CD4-positive, alpha-beta memory T cell (primary cell): ENCODE measurements at regions not wholly inside any gene's neighbourhood (a gene's known extent, or its start where the extent isn't known, plus 50 kb on each side); places are given as distances from the start of the nearest gene placed in this dataset.

Experiments used
- CTCF ChIA-PET: fragments of 350-600 bp; sonication (Branson Sonifier 250); formaldehyde crosslinking; loops from one replicate; lab custom pipeline; 2021; ENCODE audit warnings: inconsistent platforms; ENCODE audit not compliant: partially characterized antibody; lab: Charles Lee
- POLR2A ChIA-PET: fragments of 350-600 bp; sonication (Branson Sonifier 250); formaldehyde crosslinking; loops from one replicate; lab custom pipeline; 2021; ENCODE audit not compliant: partially characterized antibody; lab: Charles Lee
- DNase-seq, 5 donors: peaks; one replicate each; pipeline versions ENCODE4 v3.0.0 to v3.0.0-alpha.2; 2020 to 2022; ENCODE audit warnings: mixed read lengths in 1 of 5
- H3K27ac ChIP-seq: one replicate; pipeline ENCODE4 v1.7.0; 2013; ENCODE audit warnings: low read depth, low read length
- H3K27me3 ChIP-seq: 2 replicates; pipeline ENCODE4 v1.7.0; 2013; ENCODE audit warnings: mild to moderate bottlenecking, low read length, moderate library complexity; ENCODE audit not compliant: insufficient read depth
- H3K36me3 ChIP-seq: 2 replicates; pipeline ENCODE4 v1.7.0; 2013; ENCODE audit warnings: mild to moderate bottlenecking, low read length, moderate library complexity; ENCODE audit not compliant: insufficient read depth
- H3K4me1 ChIP-seq: 2 replicates; pipeline ENCODE4 v1.7.0; 2013; ENCODE audit warnings: mild to moderate bottlenecking, low read length, moderate library complexity; ENCODE audit not compliant: insufficient read depth
- H3K4me3 ChIP-seq, 2 donors: one replicate each; pipeline ENCODE4 v1.7.0; 2013; ENCODE audit warnings: low read length in 2 of 2, mild to moderate bottlenecking in 1 of 2
- H3K9me3 ChIP-seq, 2 donors: one replicate each; pipeline ENCODE4 v1.7.0; 2013; ENCODE audit warnings: low read length in 2 of 2, control low read depth in 1 of 2; ENCODE audit not compliant: control insufficient read depth in 1 of 2
- H3K27ac Mint-ChIP-seq, 7 donors: one replicate each; pipeline ENCODE4 v1.8.0; 2020 to 2021; ENCODE audit warnings: mixed read lengths in 7 of 7, mild to moderate bottlenecking in 6 of 7, inconsistent platforms in 3 of 7, moderate library complexity in 3 of 7
- H3K27me3 Mint-ChIP-seq, 2 donors: one replicate each; pipeline ENCODE4 v1.8.0; 2020 to 2021; ENCODE audit warnings: mixed read lengths in 2 of 2
- H3K36me3 Mint-ChIP-seq, 2 donors: one replicate each; pipeline ENCODE4 v1.8.0; 2020 to 2021; ENCODE audit warnings: mixed read lengths in 2 of 2, inconsistent platforms in 1 of 2, mild to moderate bottlenecking in 1 of 2
- H3K4me1 Mint-ChIP-seq, 4 donors: one replicate each; pipeline ENCODE4 v1.8.0; 2020 to 2021; ENCODE audit warnings: mixed read lengths in 4 of 4, mild to moderate bottlenecking in 1 of 4
- H3K4me3 Mint-ChIP-seq, 8 donors: one replicate each; pipeline ENCODE4 v1.8.0; 2020 to 2021; ENCODE audit warnings: mixed read lengths in 8 of 8, mild to moderate bottlenecking in 7 of 8, moderate library complexity in 6 of 8, inconsistent platforms in 3 of 8
- H3K9me3 Mint-ChIP-seq, 8 donors: one replicate each; pipeline ENCODE4 v1.8.0; 2020 to 2021; ENCODE audit warnings: mixed read lengths in 8 of 8, mild to moderate bottlenecking in 5 of 8, inconsistent platforms in 3 of 8, moderate library complexity in 1 of 8
- intact Hi-C: fragments of 100-400 bp; cut with micrococcal nuclease; formaldehyde crosslinking; loops from one replicate; pipeline ENCODE4 v1.15.1; 2023

- intact Hi-C loops = no loop called here
- Mint-ChIP-seq H3K4me3 (no peak overlapping the region), H3K9me3 (no peaks in the 10 kb centered on the region), H3K36me3 (no peaks in the 10 kb centered on the region), H3K27ac (no peak overlapping the region), H3K4me1 (no peaks in the 10 kb centered on the region), H3K27me3 (peaks cover 12 to 13% of the 10 kb centered on the region in 2 donors)
- no peaks in the 10 kb centered on the region for H3K9me3 ChIP-seq
- H3K27me3 ChIP-seq = no peaks in the 10 kb centered on the region
- no peak for DNase-seq
- H3K36me3 ChIP-seq = no peaks in the 10 kb centered on the region
- ChIA-PET CTCF (no interaction called here), POLR2A (no interaction called here)
- no peak overlapping the region for H3K27ac ChIP-seq
- H3K4me3 ChIP-seq = no peak overlapping the region
- H3K4me1 ChIP-seq = no peaks in the 10 kb centered on the region
Measured at GRCh38 chr11:45485070-45485707, 180.2 kb downstream of the CHST1 start.

- intact Hi-C loops = no loop called here
- ChIA-PET CTCF (no interaction called here), POLR2A (no interaction called here)
- no peaks in the 10 kb centered on the region for H3K4me1 ChIP-seq
- Mint-ChIP-seq H3K36me3 (no peaks in the 10 kb centered on the region), H3K4me3 (no peak overlapping the region), H3K27me3 (peaks cover 12 to 17% of the 10 kb centered on the region in 2 donors), H3K9me3 (no peaks in the 10 kb centered on the region), H3K4me1 (no peaks in the 10 kb centered on the region), H3K27ac (no peak overlapping the region)
- no peak for DNase-seq
- no peak overlapping the region for H3K27ac ChIP-seq
- no peak overlapping the region for H3K4me3 ChIP-seq
- no peaks in the 10 kb centered on the region for H3K27me3 ChIP-seq
- no peaks in the 10 kb centered on the region for H3K36me3 ChIP-seq
- no peaks in the 10 kb centered on the region for H3K9me3 ChIP-seq
Measured at GRCh38 chr11:45484326-45484883, 181.0 kb downstream of the CHST1 start.

- Mint-ChIP-seq H3K27me3 (peaks cover 15% of the 10 kb centered on the region in 2 donors), H3K4me3 (no peak overlapping the region), H3K9me3 (no peaks in the 10 kb centered on the region), H3K27ac (no peak overlapping the region), H3K4me1 (no peaks in the 10 kb centered on the region), H3K36me3 (no peaks in the 10 kb centered on the region)
- DNase-seq = no peak
- Histone ChIP-seq H3K9me3 (no peaks in the 10 kb centered on the region), H3K36me3 (no peaks in the 10 kb centered on the region), H3K27ac (no peak overlapping the region), H3K27me3 (no peaks in the 10 kb centered on the region), H3K4me1 (no peaks in the 10 kb centered on the region), H3K4me3 (no peak overlapping the region)
- intact Hi-C loops = no loop called here
- POLR2A ChIA-PET = no interaction called here
- CTCF ChIA-PET = no interaction called here
Measured at GRCh38 chr11:45483416-45483815, 182.0 kb downstream of the CHST1 start.

- Histone ChIP-seq H3K4me1 (no peaks in the 10 kb centered on the region), H3K27ac (no peak overlapping the region), H3K9me3 (no peaks in the 10 kb centered on the region), H3K4me3 (no peak overlapping the region), H3K36me3 (no peaks in the 10 kb centered on the region), H3K27me3 (no peaks in the 10 kb centered on the region)
- Mint-ChIP-seq H3K9me3 (no peaks in the 10 kb centered on the region), H3K4me1 (no peaks in the 10 kb centered on the region), H3K27me3 (peaks cover 16 to 17% of the 10 kb centered on the region in 2 donors), H3K4me3 (no peak overlapping the region), H3K27ac (no peak overlapping the region), H3K36me3 (no peaks in the 10 kb centered on the region)
- intact Hi-C loops = no loop called here
- CTCF ChIA-PET = no interaction called here
- no peak for DNase-seq
- POLR2A ChIA-PET = no interaction called here
Measured at GRCh38 chr11:45482331-45482730, 183.1 kb downstream of the CHST1 start.

- Histone ChIP-seq H3K4me3 (no peak overlapping the region), H3K4me1 (no peaks in the 10 kb centered on the region), H3K36me3 (no peaks in the 10 kb centered on the region), H3K9me3 (no peaks in the 10 kb centered on the region), H3K27ac (no peak overlapping the region), H3K27me3 (no peaks in the 10 kb centered on the region)
- H3K36me3 Mint-ChIP-seq = no peaks in the 10 kb centered on the region
- DNase-seq = no peak
- H3K9me3 Mint-ChIP-seq = no peaks in the 10 kb centered on the region
- H3K4me1 Mint-ChIP-seq = no peaks in the 10 kb centered on the region
- peaks cover 16 to 18% of the 10 kb centered on the region in 2 donors for H3K27me3 Mint-ChIP-seq
- ChIA-PET POLR2A (no interaction called here), CTCF (no interaction called here)
- no peak overlapping the region for H3K27ac Mint-ChIP-seq
- intact Hi-C loops = no loop called here
- H3K4me3 Mint-ChIP-seq = no peak overlapping the region
Measured at GRCh38 chr11:45481026-45481425, 184.4 kb downstream of the CHST1 start.

- no peak overlapping the region for H3K27ac Mint-ChIP-seq
- no peaks in the 10 kb centered on the region for H3K36me3 ChIP-seq
- no peaks in the 10 kb centered on the region for H3K27me3 ChIP-seq
- POLR2A ChIA-PET = no interaction called here
- H3K36me3 Mint-ChIP-seq = no peaks in the 10 kb centered on the region
- no peaks in the 10 kb centered on the region for H3K4me1 Mint-ChIP-seq
- H3K9me3 ChIP-seq = no peaks in the 10 kb centered on the region
- no peak overlapping the region for H3K4me3 ChIP-seq
- H3K4me3 Mint-ChIP-seq = no peak overlapping the region
- intact Hi-C loops = no loop called here
- CTCF ChIA-PET = no interaction called here
- no peak for DNase-seq
- no peaks in the 10 kb centered on the region for H3K4me1 ChIP-seq
- no peak overlapping the region for H3K27ac ChIP-seq
- H3K27me3 Mint-ChIP-seq = peaks cover 14 to 18% of the 10 kb centered on the region in 2 donors
- no peaks in the 10 kb centered on the region for H3K9me3 Mint-ChIP-seq
Measured at GRCh38 chr11:45477588-45477987, 187.8 kb downstream of the CHST1 start.

- H3K27me3 Mint-ChIP-seq = peaks cover 9 to 11% of the 10 kb centered on the region in 2 donors
- no peaks in the 10 kb centered on the region for H3K9me3 Mint-ChIP-seq
- no peaks in the 10 kb centered on the region for H3K36me3 Mint-ChIP-seq
- H3K4me3 Mint-ChIP-seq = no peak overlapping the region
- Histone ChIP-seq H3K4me3 (no peak overlapping the region), H3K27ac (no peak overlapping the region), H3K36me3 (no peaks in the 10 kb centered on the region), H3K9me3 (no peaks in the 10 kb centered on the region), H3K27me3 (no peaks in the 10 kb centered on the region), H3K4me1 (no peaks in the 10 kb centered on the region)
- no peak overlapping the region for H3K27ac Mint-ChIP-seq
- no peak for DNase-seq
- intact Hi-C loops = no loop called here
- CTCF ChIA-PET = no interaction called here
- H3K4me1 Mint-ChIP-seq = no peaks in the 10 kb centered on the region
- POLR2A ChIA-PET = no interaction called here
Measured at GRCh38 chr11:45476126-45476525, 189.3 kb downstream of the CHST1 start.
